Spleen (tissue), 11 donors: ENCODE measurements at regions not wholly inside any gene's neighbourhood (a gene's known extent, or its start where the extent isn't known, plus 50 kb on each side); places are given as distances from the start of the nearest gene placed in this dataset.

ENCODE experiments used
- DNase-seq: peaks from one replicate; pipeline ENCODE4 v3.0.0-alpha.2; 2020
- H3K27ac ChIP-seq, 8 donors: fragments of 200-600 bp; sonication (generic) in 7 of 8; 1 replicate in 4 of 8; 2 replicates in 4 of 8; pipeline versions ENCODE4 v1.5.0 to v1.8.0; 2016 to 2021; ENCODE audit warnings: inconsistent platforms in 4 of 8, mild to moderate bottlenecking in 4 of 8, moderate library complexity in 1 of 8
- H3K27me3 ChIP-seq, 7 donors: fragments of 200-600 bp; sonication (generic) in 6 of 7; replicated peaks in 1 of 7; 1 replicate in 4 of 7; 2 replicates in 3 of 7; pipeline versions ENCODE4 v1.5.0 to v1.8.0; 2016 to 2021; ENCODE audit warnings: inconsistent platforms in 3 of 7, mild to moderate bottlenecking in 1 of 7
- H3K36me3 ChIP-seq, 6 donors: fragments of 200-600 bp; sonication (generic) in 5 of 6; 1 replicate in 4 of 6; 2 replicates in 2 of 6; pipeline versions ENCODE4 v1.5.0 to v1.8.0; 2016 to 2021; ENCODE audit warnings: inconsistent platforms in 2 of 6
- H3K4me1 ChIP-seq, 6 donors: fragments of 200-600 bp; sonication (generic) in 5 of 6; 1 replicate in 3 of 6; 2 replicates in 3 of 6; pipeline versions ENCODE4 v1.5.0 to v1.8.0; 2016 to 2021; ENCODE audit warnings: inconsistent platforms in 3 of 6
- H3K4me3 ChIP-seq, 8 donors: fragments of 200-600 bp; sonication (generic) in 7 of 8; 1 replicate in 4 of 8; 2 replicates in 4 of 8; pipeline versions ENCODE4 v1.5.0 to v1.8.0; 2016 to 2021; ENCODE audit warnings: inconsistent platforms in 4 of 8, mild to moderate bottlenecking in 4 of 8, moderate library complexity in 2 of 8
- H3K9me3 ChIP-seq, 8 donors: fragments of 200-600 bp; sonication (generic) in 7 of 8; 1 replicate in 4 of 8; 2 replicates in 4 of 8; pipeline versions ENCODE4 v1.5.0 to v1.8.0; 2016 to 2021; ENCODE audit warnings: inconsistent platforms in 4 of 8
- POLR2A ChIP-seq, 3 donors: fragments of 450-650 bp; IDR thresholded peaks; one replicate each; pipeline ENCODE4 v1.5.1; 2017; ENCODE audit warnings: antibody characterized with exemption in 3 of 3, mild to moderate bottlenecking in 1 of 3
- POLR2AphosphoS5 ChIP-seq, 3 donors: sonication (generic); formaldehyde crosslinking; IDR thresholded peaks; one replicate each; pipeline ENCODE4 v1.5.1; 2017; ENCODE audit warnings: antibody characterized with exemption in 3 of 3
- WGBS, 5 donors: extraction: QIAGEN DNeasy Blood & Tissue Kit in 3 of 5; methylation state at CpG; one replicate each; pipeline versions ENCODE4 v1.1.5 to v1.1.7; 2013 to 2018; 5-methylcytosine and 5-hydroxymethylcytosine counted together
- intact Hi-C: fragments of 100-400 bp; cut with DNase I; formaldehyde crosslinking; loops from one replicate; pipeline ENCODE4 v1.15.0; 2023; ENCODE audit warnings: low total_unique reads
- TF ChIP-seq, protein P1 (sequence below), 11 experiments: fragments of 200-600 bp in 7 of 11; fragments of 450-650 bp in 4 of 11; sonication (generic) in 4 of 11; IDR thresholded peaks in 8 of 11; conservative IDR thresholded peaks in 3 of 11; 1 replicate in 7 of 11; 2 replicates in 4 of 11; pipeline versions ENCODE4 v1.4.0 to v1.8.0; 2016 to 2021; ENCODE audit warnings: antibody characterized with exemption in 11 of 11, inconsistent platforms in 4 of 11, mild to moderate bottlenecking in 1 of 11
- donor health status: healthy with polysubstance abuse.
- donor health status: DM: no; HTN: no; CAD: no; lungs with moderate emphysema.
- donor health status: DM: no; HTN: no; CAD: no.
- donor health status: Bipolar disorder and iron deficiency.
- donor health status: healthy.
- donor health status: DM: no; HTN: no; CAD: no.
- donor health status: DM: yes; HTN: yes; CAD: no.

DNA sequence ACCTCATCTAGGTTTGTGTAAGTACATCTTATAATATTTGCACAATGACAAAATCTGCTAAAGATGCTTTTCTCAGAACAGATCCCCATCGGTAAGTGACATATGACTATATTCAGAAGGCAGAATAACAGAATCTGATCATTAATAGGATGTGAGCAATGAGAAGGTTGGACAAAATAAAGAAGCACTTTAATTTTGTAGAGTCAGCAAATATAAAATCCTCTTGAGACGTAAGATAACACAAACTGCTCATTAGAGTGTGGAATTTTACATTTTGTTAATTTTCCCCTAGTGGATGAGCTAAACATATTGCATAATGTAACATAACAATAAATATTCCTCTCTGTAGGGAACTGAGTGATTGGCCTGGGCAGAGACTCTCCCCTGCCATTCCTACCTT is 658.4 kb upstream of the ZP4 start:
- H3K9me3 ChIP-seq = peaks cover 0 to 29% (median 12%) of the 10 kb centered on the region in 8 donors
- 64 to 94% (median 85%) methylated on average over 2 of the region's 2 CpGs for WGBS, 5 donors
- no peak for DNase-seq
- H3K4me3 ChIP-seq = no peak overlapping the region
- intact Hi-C loops = no loop called here
- H3K36me3 ChIP-seq = no peaks in the 10 kb centered on the region
- H3K27ac ChIP-seq = no peak overlapping the region
- no peaks in the 10 kb centered on the region for H3K27me3 ChIP-seq
- no peaks in the 10 kb centered on the region for H3K4me1 ChIP-seq
- TF ChIP-seq, protein P1, sequence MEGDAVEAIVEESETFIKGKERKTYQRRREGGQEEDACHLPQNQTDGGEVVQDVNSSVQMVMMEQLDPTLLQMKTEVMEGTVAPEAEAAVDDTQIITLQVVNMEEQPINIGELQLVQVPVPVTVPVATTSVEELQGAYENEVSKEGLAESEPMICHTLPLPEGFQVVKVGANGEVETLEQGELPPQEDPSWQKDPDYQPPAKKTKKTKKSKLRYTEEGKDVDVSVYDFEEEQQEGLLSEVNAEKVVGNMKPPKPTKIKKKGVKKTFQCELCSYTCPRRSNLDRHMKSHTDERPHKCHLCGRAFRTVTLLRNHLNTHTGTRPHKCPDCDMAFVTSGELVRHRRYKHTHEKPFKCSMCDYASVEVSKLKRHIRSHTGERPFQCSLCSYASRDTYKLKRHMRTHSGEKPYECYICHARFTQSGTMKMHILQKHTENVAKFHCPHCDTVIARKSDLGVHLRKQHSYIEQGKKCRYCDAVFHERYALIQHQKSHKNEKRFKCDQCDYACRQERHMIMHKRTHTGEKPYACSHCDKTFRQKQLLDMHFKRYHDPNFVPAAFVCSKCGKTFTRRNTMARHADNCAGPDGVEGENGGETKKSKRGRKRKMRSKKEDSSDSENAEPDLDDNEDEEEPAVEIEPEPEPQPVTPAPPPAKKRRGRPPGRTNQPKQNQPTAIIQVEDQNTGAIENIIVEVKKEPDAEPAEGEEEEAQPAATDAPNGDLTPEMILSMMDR (IDR thresholded peaks at IDR 0.05 in 8 of 11, conservative IDR thresholded peaks at IDR 0.05 in 3 of 11) = no peak
- TF ChIP-seq POLR2A (IDR thresholded peaks at IDR 0.05) (no peak), POLR2AphosphoS5 (IDR thresholded peaks at IDR 0.05) (no peak)

DNA sequence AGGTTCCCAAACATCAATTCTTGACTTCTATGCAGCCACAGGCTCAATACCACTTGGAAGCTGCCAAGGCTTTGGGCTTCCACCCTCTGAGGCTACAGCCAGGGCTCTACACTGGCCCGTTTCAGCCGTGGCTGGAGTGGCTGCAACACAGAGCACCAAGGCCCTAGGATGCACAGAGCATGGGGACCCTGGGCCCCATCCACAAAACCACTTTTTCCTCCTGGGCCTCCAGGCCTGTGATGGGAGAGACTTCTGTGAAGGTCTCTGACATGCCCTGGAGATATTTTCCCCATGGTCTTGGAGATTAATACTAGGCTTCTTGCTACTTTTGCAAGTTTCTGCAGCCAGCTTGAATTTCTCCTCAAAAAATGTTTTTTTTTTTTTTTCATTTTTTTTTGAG is 655.4 kb upstream of the ZP4 start:
- Histone ChIP-seq H3K9me3 (peaks cover 0 to 29% (median 12%) of the 10 kb centered on the region in 8 donors), H3K36me3 (no peaks in the 10 kb centered on the region), H3K27me3 (no peaks in the 10 kb centered on the region), H3K4me3 (no peak overlapping the region), H3K27ac (no peak overlapping the region), H3K4me1 (no peaks in the 10 kb centered on the region)
- TF ChIP-seq POLR2A (IDR thresholded peaks at IDR 0.05) (no peak), POLR2AphosphoS5 (IDR thresholded peaks at IDR 0.05) (no peak)
- TF ChIP-seq, protein P1 (IDR thresholded peaks at IDR 0.05 in 8 of 11, conservative IDR thresholded peaks at IDR 0.05 in 3 of 11) = no peak
- DNase-seq = no peak
- intact Hi-C loops = no loop called here
- WGBS, 5 donors = 56 to 62% (median 58%) methylated on average over 2 of the region's 2 CpGs

DNA sequence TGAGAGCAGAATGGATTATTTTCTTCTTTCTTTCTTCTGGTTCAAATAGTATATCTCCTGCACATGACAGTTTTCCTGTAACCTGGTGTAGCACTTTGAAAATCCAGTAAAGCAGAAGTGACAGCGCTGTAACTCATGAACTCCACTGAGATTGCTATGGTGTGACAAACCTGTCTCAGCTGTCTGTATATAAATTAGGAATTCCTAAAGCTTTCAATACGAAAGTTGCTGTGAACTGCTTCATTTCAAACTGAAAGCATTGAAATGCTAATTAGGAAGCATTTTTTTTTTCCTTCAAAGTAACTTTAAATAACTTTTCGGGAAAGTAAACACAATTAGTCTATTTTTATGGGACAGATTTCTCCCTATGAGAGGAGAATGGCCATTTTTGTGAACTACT is 646.9 kb upstream of the ZP4 start:
- WGBS, 5 donors = 65 to 73% (median 73%) methylated on average over 3 of the region's 3 CpGs

DNA sequence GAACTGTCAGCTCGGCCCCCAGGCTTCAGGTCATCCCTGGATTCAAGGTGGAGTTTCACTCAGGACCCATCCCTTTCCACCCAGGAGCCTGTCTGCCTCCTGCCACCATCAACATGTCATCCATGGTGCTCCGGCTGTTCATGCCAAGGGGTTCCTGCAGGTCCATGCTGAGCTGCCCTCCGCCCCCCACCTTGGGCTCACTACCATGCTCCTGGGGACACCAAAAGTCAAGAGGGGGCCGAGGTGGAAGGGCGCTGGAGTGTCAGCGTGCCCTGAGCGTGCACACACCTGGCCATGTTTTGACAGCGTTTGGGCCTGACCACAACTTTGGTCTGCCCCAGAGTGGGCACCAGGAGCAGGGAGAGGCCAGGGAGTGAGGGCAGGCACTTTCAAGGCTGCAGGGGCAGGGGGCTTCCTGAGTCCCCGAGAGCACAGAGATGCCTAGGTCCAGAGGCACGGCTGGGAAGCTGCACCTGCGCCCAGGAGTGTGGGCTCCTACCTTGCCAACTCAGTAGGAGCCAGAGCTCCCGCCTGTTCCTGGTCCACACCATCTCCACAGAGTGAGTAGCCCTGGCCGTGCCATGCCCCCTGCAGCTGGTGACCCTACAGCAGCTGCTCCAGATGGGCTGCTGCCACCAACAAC is 639.6 kb upstream of the ZP4 start:
- Histone ChIP-seq H3K4me1 (no peaks in the 10 kb centered on the region), H3K4me3 (no peak overlapping the region), H3K36me3 (no peaks in the 10 kb centered on the region), H3K27ac (no peak overlapping the region), H3K9me3 (peaks cover 0 to 19% (median 9%) of the 10 kb centered on the region in 8 donors), H3K27me3 (no peaks in the 10 kb centered on the region)
- intact Hi-C loops = no loop called here
- DNase-seq = no peak
- TF ChIP-seq, protein P1 (IDR thresholded peaks at IDR 0.05 in 8 of 11, conservative IDR thresholded peaks at IDR 0.05 in 3 of 11) = no peak
- TF ChIP-seq POLR2AphosphoS5 (IDR thresholded peaks at IDR 0.05) (no peak), POLR2A (IDR thresholded peaks at IDR 0.05) (no peak)
- 82 to 95% (median 87%) methylated on average over 10 to 13 of the region's 13 CpGs for WGBS, 5 donors

More for the DNA sequence above, 646.9 kb upstream of the ZP4 start:
- no peak overlapping the region for H3K4me3 ChIP-seq
- H3K27me3 ChIP-seq = no peaks in the 10 kb centered on the region
- TF ChIP-seq POLR2A (IDR thresholded peaks at IDR 0.05) = no peak
- H3K9me3 ChIP-seq = no peaks in the 10 kb centered on the region
- H3K36me3 ChIP-seq = no peaks in the 10 kb centered on the region
- intact Hi-C loops = no loop called here
- no peak for DNase-seq
- H3K27ac ChIP-seq = no peak overlapping the region
- no peaks in the 10 kb centered on the region for H3K4me1 ChIP-seq
